NCI-H524 treated with DMSO at 0.1 percent for 48 hours (cell line): ENCODE measurements at regions not wholly inside any gene's neighbourhood (a gene's known extent, or its start where the extent isn't known, plus 50 kb on each side); places are given as distances from the start of the nearest gene placed in this dataset.

Source experiments
- DNase-seq: peaks from one replicate; lab custom pipeline; 2025; lab: John Stamatoyannopoulos, UW

GRCh38 chr21:23455676-23456075 lies 2151.6 kb downstream of the MRPL39 start:
- DNase-seq, result no peak

GRCh38 chr21:23452384-23453083 lies 2154.7 kb downstream of the MRPL39 start:
- DNase-seq, result no peak

GRCh38 chr21:23445307-23445706 lies 2162.0 kb downstream of the MRPL39 start:
- DNase-seq, result no peak

GRCh38 chr21:23438081-23438480 lies 2169.2 kb downstream of the MRPL39 start:
- DNase-seq, result no peak

GRCh38 chr21:23402929-23403520 lies 2204.3 kb downstream of the MRPL39 start:
- DNase-seq, result no peak

GRCh38 chr21:23401278-23401677 lies 2206.0 kb downstream of the MRPL39 start:
- DNase-seq, result peak; percentile 36

GRCh38 chr21:23398726-23399125 lies 2208.6 kb downstream of the MRPL39 start:
- DNase-seq, result peak; percentile 97

GRCh38 chr21:23394458-23394857 lies 2212.8 kb downstream of the MRPL39 start:
- no peak for DNase-seq

- DNase-seq, result no peak
Measured at GRCh38 chr21:23384679-23385078, 2222.6 kb downstream of the MRPL39 start.

GRCh38 chr21:23374155-23374554 lies 2233.1 kb downstream of the MRPL39 start:
- no peak for DNase-seq

GRCh38 chr21:23356905-23357304 lies 2250.4 kb downstream of the MRPL39 start:
- DNase-seq, result no peak

GRCh38 chr21:23316190-23316589 lies 2291.1 kb downstream of the MRPL39 start:
- no peak for DNase-seq

- DNase-seq, result no peak
Measured at GRCh38 chr21:23308741-23309140, 2298.5 kb downstream of the MRPL39 start.

- no peak for DNase-seq
Measured at GRCh38 chr21:23307065-23307464, 2300.2 kb downstream of the MRPL39 start.

GRCh38 chr21:23292292-23292691 lies 2294.1 kb downstream of the NCAM2 start:
- DNase-seq, result no peak

GRCh38 chr21:23281917-23282316 lies 2283.7 kb downstream of the NCAM2 start:
- no peak for DNase-seq

- no peak for DNase-seq
Measured at GRCh38 chr21:23249760-23250159, 2251.6 kb downstream of the NCAM2 start.

GRCh38 chr21:23247334-23247733 lies 2249.1 kb downstream of the NCAM2 start:
- no peak for DNase-seq

- DNase-seq, result no peak
Measured at GRCh38 chr21:23245255-23245654, 2247.0 kb downstream of the NCAM2 start.

GRCh38 chr21:23223882-23224281 lies 2225.7 kb downstream of the NCAM2 start:
- no peak for DNase-seq

- DNase-seq, result no peak
Measured at GRCh38 chr21:23218667-23219066, 2220.5 kb downstream of the NCAM2 start.

- DNase-seq, result no peak
Measured at GRCh38 chr21:23217597-23217996, 2219.4 kb downstream of the NCAM2 start.

- DNase-seq, result no peak
Measured at GRCh38 chr21:23215261-23215660, 2217.1 kb downstream of the NCAM2 start.
